ENCODE measurements at regions not wholly inside any gene's neighbourhood (a gene's known extent, or its start where the extent isn't known, plus 50 kb on each side); places are given as distances from the start of the nearest gene placed in this dataset.

DNA sequence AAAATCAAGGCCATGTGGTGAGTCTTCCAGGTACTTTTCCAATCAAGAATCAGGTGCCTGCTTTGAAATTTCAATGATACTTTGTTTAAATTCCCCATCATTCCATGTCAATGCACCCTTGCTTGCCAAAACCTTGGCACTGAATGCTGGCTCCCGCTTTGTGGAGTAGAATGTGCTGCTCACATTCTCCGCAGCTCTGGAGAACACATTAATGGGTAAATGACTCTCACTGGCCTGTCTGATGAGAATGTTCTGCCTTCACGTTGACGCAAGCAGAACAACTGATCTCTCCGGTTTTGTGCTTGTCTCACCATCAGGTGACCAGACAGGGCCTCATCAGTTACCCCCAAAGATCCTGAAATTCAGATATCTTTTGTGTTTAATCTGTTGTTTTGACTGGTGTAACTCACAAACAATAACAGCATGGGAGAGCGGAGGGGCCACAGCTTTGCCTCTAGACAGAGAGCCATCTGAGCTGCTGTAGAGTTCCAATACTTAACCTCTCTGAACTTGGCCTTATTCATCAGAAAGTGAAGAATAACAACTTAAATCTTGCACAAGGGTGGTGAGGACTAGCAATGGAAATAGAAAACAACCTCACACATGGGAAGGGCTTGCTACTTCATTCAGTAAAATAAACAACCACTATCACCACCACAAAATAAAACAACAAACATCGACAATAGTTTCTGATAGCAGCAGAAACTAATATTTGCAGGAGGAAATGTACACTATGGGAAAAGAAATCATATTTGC is 276.9 kb upstream of the IGFBP3 start:
- intact Hi-C loops (cut with micrococcal nuclease) = no loop called here
- DNase-seq (ENCODE audit: unreplicated experiment) = no peak
- Mint-ChIP-seq H3K9me3 (ENCODE audit: unreplicated experiment) (no peaks in the 10 kb centered on the region), H3K27ac (ENCODE audit: low read depth, unreplicated experiment) (no peak overlapping the region), H3K27me3 (ENCODE audit: insufficient read depth, unreplicated experiment) (no peaks in the 10 kb centered on the region), H3K4me3 (ENCODE audit: unreplicated experiment) (no peak overlapping the region), H3K36me3 (ENCODE audit: insufficient read depth, unreplicated experiment) (no peaks in the 10 kb centered on the region), H3K4me1 (ENCODE audit: insufficient read depth, unreplicated experiment) (no peaks in the 10 kb centered on the region)
- ChIA-PET POLR2A (interaction anchor here (0.6 to 1.2 kb wide), 3 partner anchors 29 to 1312 kb away, joined by 3 read pairs; no protein-coding TSS in a partner anchor), CTCF (interaction anchor here (0.6 to 2.3 kb wide), 2 partner anchors 25 to 983 kb away, joined by 3 to 6 read pairs; no protein-coding TSS in a partner anchor)
- BruUV-seq (replicated peaks) = no TSS peak
- TF ChIP-seq CTCF (IDR thresholded peaks at IDR 0.05; ENCODE audit: unreplicated experiment) = no peak

DNA sequence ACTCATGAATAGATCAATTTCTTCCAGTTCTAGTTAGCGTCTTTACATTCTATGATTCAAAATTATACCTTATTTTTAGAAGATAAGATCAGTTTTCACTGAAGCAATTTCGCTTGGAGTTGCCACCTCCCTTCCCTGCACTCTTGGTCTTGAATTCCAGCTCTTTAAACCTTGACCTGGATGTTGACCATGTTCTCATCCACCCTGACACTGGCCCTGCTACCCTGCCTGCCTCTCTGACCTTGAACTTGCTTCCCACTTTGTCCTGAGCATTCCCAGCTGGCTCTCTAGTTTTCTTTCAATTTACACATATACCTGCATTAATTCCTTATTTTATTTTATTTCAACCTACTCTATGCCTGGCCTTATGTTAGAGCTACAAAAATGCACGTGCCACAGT is 274.9 kb upstream of the IGFBP3 start:
- no peak for TF ChIP-seq CTCF (IDR thresholded peaks at IDR 0.05; ENCODE audit: unreplicated experiment)
- no TSS peak for BruUV-seq (replicated peaks)
- no peak overlapping the region for H3K27ac Mint-ChIP-seq (ENCODE audit: low read depth, unreplicated experiment)
- no peaks in the 10 kb centered on the region for H3K9me3 Mint-ChIP-seq (ENCODE audit: unreplicated experiment)
- no peaks in the 10 kb centered on the region for H3K36me3 Mint-ChIP-seq (ENCODE audit: insufficient read depth, unreplicated experiment)
- no peak for DNase-seq (ENCODE audit: unreplicated experiment)
- H3K4me1 Mint-ChIP-seq (ENCODE audit: insufficient read depth, unreplicated experiment) = no peaks in the 10 kb centered on the region
- ChIA-PET POLR2A (interaction anchor here (0.7 to 0.9 kb wide), 2 partner anchors 11 to 15 kb away, joined by 3 to 4 read pairs; no protein-coding TSS in a partner anchor), CTCF (interaction anchor here (0.8 to 1.1 kb wide), 3 partner anchors 66 to 272 kb away, joined by 3 read pairs; no protein-coding TSS in a partner anchor)
- H3K27me3 Mint-ChIP-seq (ENCODE audit: insufficient read depth, unreplicated experiment) = no peaks in the 10 kb centered on the region
- no peak overlapping the region for H3K4me3 Mint-ChIP-seq (ENCODE audit: unreplicated experiment)
- intact Hi-C loops (cut with micrococcal nuclease) = no loop called here

DNA sequence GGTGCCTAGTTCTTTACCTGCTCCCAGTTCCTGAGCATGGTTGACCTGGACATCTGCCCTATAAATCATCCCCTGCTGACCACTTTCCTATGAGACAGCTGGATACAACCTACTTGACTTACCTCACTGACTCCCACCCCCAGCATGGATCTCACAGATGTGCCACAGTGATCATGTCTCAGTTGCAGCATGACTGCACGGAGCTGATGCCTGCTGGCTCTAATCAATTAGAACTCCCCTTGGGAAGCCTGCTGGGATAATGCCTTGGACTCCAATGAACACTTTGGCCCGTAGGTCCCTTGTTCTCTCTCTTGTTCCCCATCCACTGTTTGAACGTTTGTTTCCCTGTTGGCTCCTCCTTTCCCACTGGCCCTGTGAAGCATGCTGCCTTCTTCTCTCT is 271.2 kb upstream of the IGFBP3 start:
- Mint-ChIP-seq H3K4me3 (ENCODE audit: unreplicated experiment) (no peak overlapping the region), H3K27me3 (ENCODE audit: insufficient read depth, unreplicated experiment) (no peaks in the 10 kb centered on the region), H3K36me3 (ENCODE audit: insufficient read depth, unreplicated experiment) (no peaks in the 10 kb centered on the region), H3K27ac (ENCODE audit: low read depth, unreplicated experiment) (no peak overlapping the region), H3K9me3 (ENCODE audit: unreplicated experiment) (no peaks in the 10 kb centered on the region), H3K4me1 (ENCODE audit: insufficient read depth, unreplicated experiment) (no peaks in the 10 kb centered on the region)
- BruUV-seq (replicated peaks) = no TSS peak
- intact Hi-C loops (cut with micrococcal nuclease) = no loop called here
- ChIA-PET CTCF (no interaction called here), POLR2A (no interaction called here)
- no peak for DNase-seq (ENCODE audit: unreplicated experiment)
- TF ChIP-seq CTCF (IDR thresholded peaks at IDR 0.05; ENCODE audit: unreplicated experiment) = no peak

- intact Hi-C loops (cut with micrococcal nuclease) = no loop called here
Observed at GRCh38 chr7:46191776-46192175, 270.7 kb upstream of the IGFBP3 start.

More at GRCh38 chr7:46191776-46192175, 270.7 kb upstream of the IGFBP3 start:
- Mint-ChIP-seq H3K4me1 (ENCODE audit: insufficient read depth, unreplicated experiment) (no peaks in the 10 kb centered on the region), H3K27ac (ENCODE audit: low read depth, unreplicated experiment) (no peak overlapping the region), H3K36me3 (ENCODE audit: insufficient read depth, unreplicated experiment) (no peaks in the 10 kb centered on the region), H3K4me3 (ENCODE audit: unreplicated experiment) (no peak overlapping the region), H3K27me3 (ENCODE audit: insufficient read depth, unreplicated experiment) (no peaks in the 10 kb centered on the region), H3K9me3 (ENCODE audit: unreplicated experiment) (no peaks in the 10 kb centered on the region)
- TF ChIP-seq CTCF (IDR thresholded peaks at IDR 0.05; ENCODE audit: unreplicated experiment) = no peak
- BruUV-seq (replicated peaks) = no TSS peak
- no peak for DNase-seq (ENCODE audit: unreplicated experiment)
- CTCF ChIA-PET = no interaction called here
- POLR2A ChIA-PET = no interaction called here
